Ectodermal cell (in vitro differentiated cells): ENCODE measurements at regions not wholly inside any gene's neighbourhood (a gene's known extent, or its start where the extent isn't known, plus 50 kb on each side); places are given as distances from the start of the nearest gene placed in this dataset.
"Not testable (repeated sequence)": the region's sequence is repeated elsewhere in the genome, so short reads cannot be mapped to it uniquely, and the experiment has no call there.

Source experiments
- H3K27ac ChIP-seq: 2 replicates; pipeline ENCODE4 v1.7.0; 2013; ENCODE audit warnings: mild to moderate bottlenecking, low read depth, low read length; ENCODE audit not compliant: insufficient read depth, poor library complexity, severe bottlenecking
- H3K27me3 ChIP-seq: 2 replicates; pipeline ENCODE4 v1.7.0; 2013; ENCODE audit warnings: mild to moderate bottlenecking, low read length; ENCODE audit not compliant: insufficient read depth, control insufficient read depth, poor library complexity, severe bottlenecking
- H3K36me3 ChIP-seq: one replicate; pipeline ENCODE4 v1.7.0; 2013; ENCODE audit warnings: low read length; ENCODE audit not compliant: control insufficient read depth, insufficient read depth
- H3K4me1 ChIP-seq: one replicate; pipeline ENCODE4 v1.7.0; 2013; ENCODE audit warnings: low read length; ENCODE audit not compliant: control insufficient read depth, insufficient read depth
- H3K4me3 ChIP-seq: 2 replicates; pipeline ENCODE4 v1.7.0; 2013; ENCODE audit warnings: low read depth, low read length, control low read depth; ENCODE audit not compliant: insufficient read depth
- H3K9me3 ChIP-seq: 2 replicates; pipeline ENCODE4 v1.7.0; 2013; ENCODE audit warnings: mild to moderate bottlenecking, low read length, moderate library complexity; ENCODE audit not compliant: control insufficient read depth
- WGBS, 2 experiments: methylation state at CpG; one replicate each; pipeline ENCODE4 v1.1.7; 2013; ENCODE audit warnings: missing lambda C conversion rate in 2 of 2; 5-methylcytosine and 5-hydroxymethylcytosine counted together

DNA sequence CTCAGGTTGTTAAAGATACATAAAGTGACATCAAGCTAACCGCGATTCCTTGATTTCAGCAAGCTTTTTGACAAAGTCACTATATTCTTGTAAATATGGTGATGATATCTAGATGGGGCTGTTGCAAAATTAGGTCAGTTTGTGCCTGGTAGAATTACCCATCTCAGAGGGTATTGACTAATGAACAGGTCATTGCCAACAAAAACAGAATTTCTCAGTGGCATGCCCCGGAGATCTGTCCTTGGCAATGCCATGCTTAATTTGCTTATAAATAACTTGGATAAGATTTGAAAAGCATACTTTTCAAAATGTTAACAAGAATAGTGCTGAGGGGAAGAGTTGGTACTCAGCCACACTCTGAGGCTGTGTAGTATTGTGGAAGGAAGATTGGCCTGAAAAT is 783.3 kb upstream of the SEMA6A start:
- Histone ChIP-seq H3K36me3 (no peaks in the 10 kb centered on the region), H3K4me3 (no peak overlapping the region), H3K4me1 (no peaks in the 10 kb centered on the region), H3K27ac (no peak overlapping the region), H3K9me3 (no peaks in the 10 kb centered on the region), H3K27me3 (no peaks in the 10 kb centered on the region)
- WGBS, 2 experiments: 91 to 94% methylated on average over 3 of the region's 3 CpGs

DNA sequence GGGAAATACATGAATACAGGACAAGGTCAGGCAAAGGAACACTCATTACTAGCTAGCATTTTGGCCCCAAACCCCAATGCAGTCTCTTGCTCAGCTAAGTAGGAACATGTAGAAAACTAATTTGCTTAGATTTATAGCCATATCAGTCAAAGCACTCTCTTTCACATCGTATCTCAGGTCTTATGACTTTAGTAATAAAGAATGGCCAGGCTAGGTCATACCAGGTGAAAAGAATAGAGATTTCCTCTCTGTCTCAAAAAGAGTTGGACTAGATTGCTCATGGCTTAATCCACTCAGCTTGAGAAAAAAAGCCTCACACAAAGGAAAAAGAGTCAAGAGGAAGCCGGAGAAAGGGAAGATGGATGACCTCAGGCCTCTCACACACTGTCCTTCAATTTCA is 772.7 kb upstream of the SEMA6A start:
- H3K27ac ChIP-seq: no peak overlapping the region
- H3K9me3 ChIP-seq: no peaks in the 10 kb centered on the region
- WGBS, 2 experiments: 88 to 92% methylated on average over 2 of the region's 2 CpGs
- H3K27me3 ChIP-seq: no peaks in the 10 kb centered on the region
- no peak overlapping the region for H3K4me3 ChIP-seq
- no peaks in the 10 kb centered on the region for H3K4me1 ChIP-seq
- no peaks in the 10 kb centered on the region for H3K36me3 ChIP-seq

DNA sequence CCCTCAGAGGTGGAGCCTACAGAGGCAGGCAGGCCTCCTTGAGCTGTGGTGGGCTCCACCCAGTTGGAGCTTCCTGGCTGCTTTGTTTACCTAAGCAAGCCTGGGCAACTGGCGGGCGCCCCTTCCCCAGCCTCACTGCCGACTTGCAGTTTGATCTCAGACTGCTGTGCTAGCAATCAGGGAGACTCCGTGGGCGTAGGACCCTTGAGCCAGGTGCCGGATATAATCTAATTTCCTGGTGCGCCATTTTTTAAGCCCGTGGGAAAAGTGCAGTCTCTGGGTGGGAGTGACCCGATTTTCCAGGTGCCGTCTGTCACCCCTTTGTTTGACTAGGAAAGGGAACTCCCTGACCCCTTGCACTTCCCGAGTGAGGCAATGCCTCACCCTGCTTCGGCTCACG is 769.1 kb upstream of the SEMA6A start:
- not testable (repeated sequence) for H3K27me3 ChIP-seq, H3K4me3 ChIP-seq, H3K4me1 ChIP-seq, H3K27ac ChIP-seq, H3K36me3 ChIP-seq, H3K9me3 ChIP-seq
- WGBS, 2 experiments: 63 to 65% methylated on average over 13 of the region's 13 CpGs

DNA sequence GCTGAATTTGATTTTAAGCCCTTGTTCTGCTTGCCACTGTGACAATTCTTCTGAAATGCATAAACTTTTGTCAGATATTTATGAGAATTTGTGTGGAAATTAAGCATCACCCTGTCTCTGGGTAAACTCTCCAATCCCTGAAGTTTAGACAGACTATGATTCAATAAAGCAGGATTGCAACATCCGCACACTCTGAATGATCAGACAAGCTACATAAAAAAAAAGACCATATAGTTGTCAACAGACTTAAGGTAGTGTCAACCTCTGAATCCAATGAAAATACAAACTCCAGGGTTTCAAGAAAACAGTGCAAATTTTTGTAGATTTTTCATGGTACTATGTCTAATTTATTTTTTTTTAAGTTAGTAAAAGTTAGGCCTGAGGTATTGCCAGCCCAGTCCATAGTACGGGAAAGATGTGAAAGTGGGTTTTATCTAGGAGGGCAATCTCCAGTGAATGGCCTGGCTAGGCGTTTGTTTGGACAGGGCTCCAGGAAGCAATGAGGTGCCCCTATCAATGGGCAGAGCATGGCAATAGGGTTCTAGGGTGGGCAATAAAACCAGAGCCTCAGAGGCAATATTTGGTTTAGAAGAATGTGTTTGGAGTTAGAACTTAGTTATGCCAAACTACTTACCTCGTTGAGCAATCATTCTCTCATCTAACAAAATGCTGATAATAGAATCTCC is 762.6 kb upstream of the SEMA6A start:
- Histone ChIP-seq H3K9me3 (no peaks in the 10 kb centered on the region), H3K27ac (no peak overlapping the region), H3K36me3 (no peaks in the 10 kb centered on the region), H3K4me1 (no peaks in the 10 kb centered on the region), H3K27me3 (no peaks in the 10 kb centered on the region), H3K4me3 (no peak overlapping the region)
- 95 to 96% methylated on average over 3 of the region's 4 CpGs for WGBS, 2 experiments

DNA sequence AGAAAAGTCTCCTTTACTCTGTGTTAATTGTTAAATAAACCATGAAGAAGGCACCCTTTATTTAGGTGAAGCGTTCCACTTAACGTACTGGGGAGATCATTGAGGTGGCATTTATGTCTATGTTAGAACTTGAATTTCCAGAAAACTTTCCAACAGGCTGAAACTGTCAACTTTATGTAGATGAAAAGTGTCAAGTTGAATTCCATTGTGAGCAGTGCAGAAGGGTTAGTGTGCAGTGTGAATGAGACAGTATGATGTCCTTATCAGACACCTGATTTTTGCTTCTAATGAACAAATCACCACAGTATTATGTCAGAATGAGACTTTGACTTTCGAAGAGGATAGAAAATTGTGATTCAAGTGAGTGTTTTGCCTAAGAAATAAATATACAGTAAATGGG is 761.6 kb upstream of the SEMA6A start:
- WGBS, 2 experiments: 92 to 95% methylated on average over 2 to 3 of the region's 3 CpGs
- Histone ChIP-seq H3K4me1 (no peaks in the 10 kb centered on the region), H3K27ac (no peak overlapping the region), H3K4me3 (no peak overlapping the region), H3K9me3 (no peaks in the 10 kb centered on the region), H3K27me3 (no peaks in the 10 kb centered on the region), H3K36me3 (no peaks in the 10 kb centered on the region)

DNA sequence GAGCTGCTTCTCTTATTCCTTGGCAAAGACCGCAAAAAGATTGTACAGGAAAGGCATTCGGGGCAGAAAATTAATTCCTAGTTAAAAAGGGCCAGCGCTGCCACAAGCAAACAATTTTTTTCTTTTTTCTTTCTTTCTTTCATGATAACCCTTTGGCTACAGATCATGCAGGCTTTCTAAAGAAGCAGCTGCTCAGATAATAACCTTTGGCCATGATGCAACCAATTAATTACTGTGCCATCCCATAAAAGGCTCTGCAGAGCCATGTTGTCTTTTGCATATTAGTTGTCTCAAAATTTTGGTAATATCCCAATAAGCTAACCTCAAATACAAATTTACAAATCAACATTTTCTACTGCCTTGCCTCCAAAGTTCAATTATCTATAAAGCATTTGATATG is 758.4 kb upstream of the SEMA6A start:
- H3K9me3 ChIP-seq: no peaks in the 10 kb centered on the region
- H3K36me3 ChIP-seq: no peaks in the 10 kb centered on the region
- no peaks in the 10 kb centered on the region for H3K27me3 ChIP-seq
- WGBS, 2 experiments: 94 to 98% methylated on average over 3 of the region's 3 CpGs
- H3K4me3 ChIP-seq: no peak overlapping the region
- no peak overlapping the region for H3K27ac ChIP-seq
- no peaks in the 10 kb centered on the region for H3K4me1 ChIP-seq

DNA sequence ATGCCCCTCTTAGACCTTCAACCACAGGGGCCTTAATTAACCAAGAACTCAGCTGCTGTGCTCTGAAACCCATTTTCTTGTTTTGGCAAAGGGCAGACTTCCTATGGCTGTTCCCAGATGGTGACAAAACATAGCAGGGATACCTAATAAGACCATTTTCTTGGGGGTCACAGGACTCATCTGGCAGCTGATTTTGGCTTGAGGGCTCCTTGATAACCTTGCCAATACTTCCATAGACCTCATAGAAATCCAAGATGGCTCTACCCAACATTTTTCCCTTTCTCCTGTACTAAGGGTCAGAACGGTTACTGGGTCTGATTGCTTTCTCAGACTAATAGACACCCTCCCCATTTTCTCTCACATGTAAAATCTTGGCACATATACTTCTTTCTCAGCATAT is 757.7 kb upstream of the SEMA6A start:
- Histone ChIP-seq H3K27ac (no peak overlapping the region), H3K27me3 (no peaks in the 10 kb centered on the region), H3K36me3 (no peaks in the 10 kb centered on the region), H3K4me1 (no peaks in the 10 kb centered on the region), H3K9me3 (no peaks in the 10 kb centered on the region), H3K4me3 (no peak overlapping the region)
- WGBS, 2 experiments: 88 to 97% methylated on average over 1 of the region's 1 CpG

DNA sequence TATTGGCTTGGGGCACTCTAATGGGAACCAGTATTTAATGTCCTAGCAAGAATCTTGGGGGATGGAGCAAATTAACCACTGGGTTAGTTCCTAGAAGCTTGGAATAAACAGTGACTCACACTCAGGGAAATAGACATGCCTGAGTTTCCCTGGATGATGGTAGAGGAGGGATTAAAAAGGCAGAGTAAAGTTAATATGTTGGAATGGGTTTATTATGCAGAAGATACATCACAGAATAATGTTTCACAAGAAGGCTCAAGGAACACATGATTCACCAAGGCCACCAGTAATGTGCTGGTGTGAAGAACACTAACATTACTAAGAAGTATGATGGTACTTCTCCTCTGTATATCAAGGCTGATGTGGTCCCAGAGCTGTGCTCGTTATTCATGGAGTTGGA is 752.9 kb upstream of the SEMA6A start:
- 82 to 96% methylated on average over 1 of the region's 1 CpG for WGBS, 2 experiments
- Histone ChIP-seq H3K4me3 (no peak overlapping the region), H3K36me3 (no peaks in the 10 kb centered on the region), H3K27me3 (no peaks in the 10 kb centered on the region), H3K27ac (no peak overlapping the region), H3K9me3 (peaks cover 3% of the 10 kb centered on the region), H3K4me1 (no peaks in the 10 kb centered on the region)

DNA sequence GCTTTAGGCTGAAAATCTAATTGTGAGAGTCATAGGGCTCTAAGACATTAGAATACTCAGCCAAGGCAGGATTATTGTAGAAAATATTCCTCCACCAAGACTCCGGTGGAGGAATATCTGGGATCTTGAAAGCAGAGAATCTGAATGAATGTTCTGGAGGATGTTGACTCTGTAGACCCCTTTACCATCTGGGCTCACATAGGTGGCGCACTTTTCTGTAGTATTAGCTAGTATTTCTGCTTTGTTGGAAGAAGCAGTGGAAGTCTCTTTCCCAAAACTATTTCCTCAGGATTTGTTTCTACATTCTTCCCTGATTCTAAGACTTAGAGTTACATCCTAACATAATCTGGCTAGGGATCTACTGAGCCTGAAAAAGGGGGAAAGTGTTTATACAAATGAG is 752.4 kb upstream of the SEMA6A start:
- Histone ChIP-seq H3K9me3 (peaks cover 3% of the 10 kb centered on the region), H3K4me1 (no peaks in the 10 kb centered on the region)
- WGBS, 2 experiments: 93 to 94% methylated on average over 2 of the region's 2 CpGs

DNA sequence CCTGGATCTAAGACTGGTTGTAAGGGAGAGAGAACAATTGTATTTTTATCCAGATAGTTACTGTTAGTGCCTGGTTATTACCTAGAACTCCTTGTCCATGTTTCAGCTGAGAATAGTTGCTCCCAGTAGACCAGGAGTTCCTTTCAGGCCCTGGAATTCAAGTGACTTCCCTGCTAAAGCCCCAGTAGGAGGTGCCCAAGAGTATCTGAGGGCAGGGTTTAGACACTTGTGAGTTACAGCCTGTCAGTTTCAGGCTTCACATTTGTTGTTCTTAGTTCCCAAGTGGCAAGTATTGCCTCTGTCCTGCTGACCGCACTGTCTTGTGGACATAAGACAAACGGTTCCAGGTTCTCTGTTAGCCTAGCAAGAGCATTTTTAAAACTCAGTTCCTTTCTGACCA is 743.9 kb upstream of the SEMA6A start:
- Histone ChIP-seq H3K9me3 (no peaks in the 10 kb centered on the region), H3K4me1 (no peaks in the 10 kb centered on the region), H3K27me3 (no peaks in the 10 kb centered on the region), H3K4me3 (no peak overlapping the region), H3K27ac (no peak overlapping the region), H3K36me3 (no peaks in the 10 kb centered on the region)
- WGBS, 2 experiments: 90 to 94% methylated on average over 2 of the region's 2 CpGs

More for the DNA sequence above, 752.4 kb upstream of the SEMA6A start:
- Histone ChIP-seq H3K36me3 (no peaks in the 10 kb centered on the region), H3K27me3 (no peaks in the 10 kb centered on the region), H3K27ac (no peak overlapping the region), H3K4me3 (no peak overlapping the region)

DNA sequence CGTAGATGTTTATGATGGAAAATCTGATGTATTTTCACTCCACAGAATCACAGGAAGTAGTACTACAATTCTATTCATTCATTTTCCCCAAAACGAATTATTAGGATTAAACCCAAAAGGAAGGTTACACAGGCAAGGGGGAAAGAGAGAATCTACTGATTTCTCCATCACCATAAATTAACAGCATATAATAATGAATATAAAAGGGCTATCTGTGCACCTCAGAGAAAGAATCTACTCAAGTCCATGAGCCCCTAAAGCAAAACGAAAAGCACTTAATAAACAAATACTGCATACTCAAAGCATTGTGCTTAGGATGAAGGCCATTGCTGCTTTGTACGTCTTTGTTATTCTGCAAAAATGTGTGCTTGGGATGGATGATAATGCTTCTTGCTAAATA is 740.5 kb upstream of the SEMA6A start:
- WGBS, 2 experiments: 91 to 94% methylated on average over 1 to 3 of the region's 4 CpGs
- Histone ChIP-seq H3K4me1 (no peaks in the 10 kb centered on the region), H3K27me3 (no peaks in the 10 kb centered on the region), H3K4me3 (no peak overlapping the region), H3K9me3 (no peaks in the 10 kb centered on the region), H3K27ac (no peak overlapping the region), H3K36me3 (no peaks in the 10 kb centered on the region)
